A549 (cell line): ENCODE measurements at regions not wholly inside any gene's neighbourhood (a gene's known extent, or its start where the extent isn't known, plus 50 kb on each side); places are given as distances from the start of the nearest gene placed in this dataset.

Experiments
- BHLHE40 ChIP-seq: IDR thresholded peaks from 2 replicates; pipeline ENCODE4 v1.6.1; 2012; ENCODE audit warnings: low read depth, low read length, inconsistent platforms
- CEBPB ChIP-seq, 2 experiments: fragments of >200 bp in 1 of 2; sonication (Bioruptor Twin) in 1 of 2; formaldehyde crosslinking in 1 of 2; IDR thresholded peaks; 2 replicates each; pipeline ENCODE4 v1.6.1; 2012 to 2016
- CHD2 ChIP-seq: fragments of 150-350 bp; IDR thresholded peaks from 2 replicates; pipeline ENCODE4 v1.6.1; 2014; ENCODE audit warnings: low read length; ENCODE audit not compliant: partially characterized antibody
- EP300 ChIP-seq, 2 experiments: fragments of >200 bp; sonication (Bioruptor Twin); formaldehyde crosslinking; IDR thresholded peaks; 2 replicates in 1 of 2; 3 replicates in 1 of 2; pipeline ENCODE4 v1.6.1; 2016 to 2017
- HDAC2 ChIP-seq: fragments of 200-600 bp; sonication (generic); IDR thresholded peaks from 2 replicates; pipeline ENCODE4 v1.6.1; 2016
- MAFK ChIP-seq: fragments of 450-650 bp; IDR thresholded peaks from 2 replicates; pipeline ENCODE4 v1.6.1; 2014; ENCODE audit not compliant: partially characterized antibody
- NPAS2 ChIP-seq: fragments of 250-450 bp; sonication (Bioruptor Pico); IDR thresholded peaks from 2 replicates; pipeline ENCODE4 v1.8.0; 2022; ENCODE audit warnings: mild to moderate bottlenecking, moderate library complexity, borderline replicate concordance
- POLR2A ChIP-seq: IDR thresholded peaks from 2 replicates; pipeline ENCODE4 v1.6.1; 2012; ENCODE audit warnings: mild to moderate bottlenecking, low read length
- RFX5 ChIP-seq: fragments of 450-650 bp; IDR thresholded peaks from 2 replicates; pipeline ENCODE4 v1.7.1; 2014; ENCODE audit warnings: antibody characterized with exemption, mild to moderate bottlenecking, moderate library complexity
- ZFP36 ChIP-seq: fragments of 450-650 bp; IDR thresholded peaks from 2 replicates; pipeline ENCODE4 v1.6.1; 2014; ENCODE audit warnings: borderline replicate concordance; ENCODE audit not compliant: partially characterized antibody
- TF ChIP-seq, protein P1 (sequence below): fragments of 250-450 bp; sonication (Bioruptor Pico); IDR thresholded peaks from 2 replicates; pipeline ENCODE4 v1.5.0; 2021; ENCODE audit warnings: mild to moderate bottlenecking, moderate library complexity, borderline replicate concordance
- TF ChIP-seq, protein P2 (sequence below): fragments of >200 bp; sonication (Bioruptor Twin); formaldehyde crosslinking; IDR thresholded peaks from 3 replicates; pipeline ENCODE4 v1.5.1; 2016
- TF ChIP-seq, protein P3 (sequence below): fragments of 200-600 bp; sonication (generic); IDR thresholded peaks from 2 replicates; pipeline ENCODE4 v1.6.1; 2016; ENCODE audit warnings: antibody characterized with exemption, mild to moderate bottlenecking, moderate library complexity
- TF ChIP-seq, protein P4 (sequence below): IDR thresholded peaks from 2 replicates; pipeline ENCODE4 v1.6.1; 2012

DNA sequence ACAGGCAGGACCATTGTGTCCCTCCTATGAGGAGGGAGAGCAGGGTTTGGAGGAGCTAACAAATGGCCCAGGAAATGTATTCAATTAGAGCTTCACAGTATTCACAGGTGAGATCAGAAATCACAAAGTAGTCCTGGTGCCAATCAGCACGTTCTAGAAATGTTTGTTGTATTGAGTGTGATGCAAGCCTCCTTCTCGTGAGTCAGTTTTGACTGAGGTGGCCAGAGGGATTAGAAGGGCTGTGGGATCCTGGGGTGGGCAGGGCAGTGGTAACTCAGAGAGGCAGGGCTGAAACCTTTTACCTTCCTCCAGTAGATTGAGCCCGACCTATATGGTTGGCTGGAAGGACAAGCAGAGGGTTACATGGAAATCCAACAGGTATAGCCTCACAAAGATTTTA lies 95.0 kb downstream of the BOD1L2 start:
- TF ChIP-seq CEBPB (IDR thresholded peaks at IDR 0.05) (no peak), BHLHE40 (no peak), POLR2A (no peak), HDAC2 (no peak), ZFP36 (no peak), CHD2 (no peak), MAFK (no peak), RFX5 (no peak), EP300 (IDR thresholded peaks at IDR 0.05) (no peak), NPAS2 (no peak)
- TF ChIP-seq, protein P1, sequence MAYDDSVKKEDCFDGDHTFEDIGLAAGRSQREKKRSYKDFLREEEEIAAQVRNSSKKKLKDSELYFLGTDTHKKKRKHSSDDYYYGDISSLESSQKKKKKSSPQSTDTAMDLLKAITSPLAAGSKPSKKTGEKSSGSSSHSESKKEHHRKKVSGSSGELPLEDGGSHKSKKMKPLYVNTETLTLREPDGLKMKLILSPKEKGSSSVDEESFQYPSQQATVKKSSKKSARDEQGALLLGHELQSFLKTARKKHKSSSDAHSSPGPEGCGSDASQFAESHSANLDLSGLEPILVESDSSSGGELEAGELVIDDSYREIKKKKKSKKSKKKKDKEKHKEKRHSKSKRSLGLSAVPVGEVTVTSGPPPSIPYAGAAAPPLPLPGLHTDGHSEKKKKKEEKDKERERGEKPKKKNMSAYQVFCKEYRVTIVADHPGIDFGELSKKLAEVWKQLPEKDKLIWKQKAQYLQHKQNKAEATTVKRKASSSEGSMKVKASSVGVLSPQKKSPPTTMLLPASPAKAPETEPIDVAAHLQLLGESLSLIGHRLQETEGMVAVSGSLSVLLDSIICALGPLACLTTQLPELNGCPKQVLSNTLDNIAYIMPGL (CRISPR knock-in tag), result no peak
- TF ChIP-seq, protein P2, sequence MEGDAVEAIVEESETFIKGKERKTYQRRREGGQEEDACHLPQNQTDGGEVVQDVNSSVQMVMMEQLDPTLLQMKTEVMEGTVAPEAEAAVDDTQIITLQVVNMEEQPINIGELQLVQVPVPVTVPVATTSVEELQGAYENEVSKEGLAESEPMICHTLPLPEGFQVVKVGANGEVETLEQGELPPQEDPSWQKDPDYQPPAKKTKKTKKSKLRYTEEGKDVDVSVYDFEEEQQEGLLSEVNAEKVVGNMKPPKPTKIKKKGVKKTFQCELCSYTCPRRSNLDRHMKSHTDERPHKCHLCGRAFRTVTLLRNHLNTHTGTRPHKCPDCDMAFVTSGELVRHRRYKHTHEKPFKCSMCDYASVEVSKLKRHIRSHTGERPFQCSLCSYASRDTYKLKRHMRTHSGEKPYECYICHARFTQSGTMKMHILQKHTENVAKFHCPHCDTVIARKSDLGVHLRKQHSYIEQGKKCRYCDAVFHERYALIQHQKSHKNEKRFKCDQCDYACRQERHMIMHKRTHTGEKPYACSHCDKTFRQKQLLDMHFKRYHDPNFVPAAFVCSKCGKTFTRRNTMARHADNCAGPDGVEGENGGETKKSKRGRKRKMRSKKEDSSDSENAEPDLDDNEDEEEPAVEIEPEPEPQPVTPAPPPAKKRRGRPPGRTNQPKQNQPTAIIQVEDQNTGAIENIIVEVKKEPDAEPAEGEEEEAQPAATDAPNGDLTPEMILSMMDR, result no peak
- TF ChIP-seq, protein P3, sequence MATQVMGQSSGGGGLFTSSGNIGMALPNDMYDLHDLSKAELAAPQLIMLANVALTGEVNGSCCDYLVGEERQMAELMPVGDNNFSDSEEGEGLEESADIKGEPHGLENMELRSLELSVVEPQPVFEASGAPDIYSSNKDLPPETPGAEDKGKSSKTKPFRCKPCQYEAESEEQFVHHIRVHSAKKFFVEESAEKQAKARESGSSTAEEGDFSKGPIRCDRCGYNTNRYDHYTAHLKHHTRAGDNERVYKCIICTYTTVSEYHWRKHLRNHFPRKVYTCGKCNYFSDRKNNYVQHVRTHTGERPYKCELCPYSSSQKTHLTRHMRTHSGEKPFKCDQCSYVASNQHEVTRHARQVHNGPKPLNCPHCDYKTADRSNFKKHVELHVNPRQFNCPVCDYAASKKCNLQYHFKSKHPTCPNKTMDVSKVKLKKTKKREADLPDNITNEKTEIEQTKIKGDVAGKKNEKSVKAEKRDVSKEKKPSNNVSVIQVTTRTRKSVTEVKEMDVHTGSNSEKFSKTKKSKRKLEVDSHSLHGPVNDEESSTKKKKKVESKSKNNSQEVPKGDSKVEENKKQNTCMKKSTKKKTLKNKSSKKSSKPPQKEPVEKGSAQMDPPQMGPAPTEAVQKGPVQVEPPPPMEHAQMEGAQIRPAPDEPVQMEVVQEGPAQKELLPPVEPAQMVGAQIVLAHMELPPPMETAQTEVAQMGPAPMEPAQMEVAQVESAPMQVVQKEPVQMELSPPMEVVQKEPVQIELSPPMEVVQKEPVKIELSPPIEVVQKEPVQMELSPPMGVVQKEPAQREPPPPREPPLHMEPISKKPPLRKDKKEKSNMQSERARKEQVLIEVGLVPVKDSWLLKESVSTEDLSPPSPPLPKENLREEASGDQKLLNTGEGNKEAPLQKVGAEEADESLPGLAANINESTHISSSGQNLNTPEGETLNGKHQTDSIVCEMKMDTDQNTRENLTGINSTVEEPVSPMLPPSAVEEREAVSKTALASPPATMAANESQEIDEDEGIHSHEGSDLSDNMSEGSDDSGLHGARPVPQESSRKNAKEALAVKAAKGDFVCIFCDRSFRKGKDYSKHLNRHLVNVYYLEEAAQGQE, result no peak
- TF ChIP-seq, protein P4, sequence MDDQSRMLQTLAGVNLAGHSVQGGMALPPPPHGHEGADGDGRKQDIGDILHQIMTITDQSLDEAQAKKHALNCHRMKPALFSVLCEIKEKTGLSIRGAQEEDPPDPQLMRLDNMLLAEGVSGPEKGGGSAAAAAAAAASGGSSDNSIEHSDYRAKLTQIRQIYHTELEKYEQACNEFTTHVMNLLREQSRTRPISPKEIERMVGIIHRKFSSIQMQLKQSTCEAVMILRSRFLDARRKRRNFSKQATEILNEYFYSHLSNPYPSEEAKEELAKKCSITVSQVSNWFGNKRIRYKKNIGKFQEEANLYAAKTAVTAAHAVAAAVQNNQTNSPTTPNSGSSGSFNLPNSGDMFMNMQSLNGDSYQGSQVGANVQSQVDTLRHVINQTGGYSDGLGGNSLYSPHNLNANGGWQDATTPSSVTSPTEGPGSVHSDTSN, result no peak
